Gastrocnemius medialis (tissue), 4 donors: ENCODE measurements at regions not wholly inside any gene's neighbourhood (a gene's known extent, or its start where the extent isn't known, plus 50 kb on each side); places are given as distances from the start of the nearest gene placed in this dataset.

Experiments used
- ATAC-seq, 2 donors: fragments of 150-250 bp; one replicate each; pipeline ENCODE4 v1.9.1; 2016
- DNase-seq, 2 donors: peaks; one replicate each; pipeline ENCODE4 v3.0.0-alpha.2; 2019
- H3K27ac ChIP-seq, 4 donors: fragments of 200-600 bp; sonication (generic); 1 replicate in 1 of 4; 2 replicates in 3 of 4; pipeline ENCODE4 v1.5.1; 2016 to 2018; ENCODE audit warnings: mild to moderate bottlenecking in 2 of 4, moderate library complexity in 1 of 4
- H3K27me3 ChIP-seq, 3 donors: fragments of 200-600 bp; sonication (generic) in 2 of 3; 1 replicate in 1 of 3; 2 replicates in 2 of 3; pipeline versions ENCODE4 v1.5.1 to v1.6.0; 2016 to 2019; ENCODE audit warnings: mild to moderate bottlenecking in 1 of 3, moderate library complexity in 1 of 3
- H3K36me3 ChIP-seq, 2 donors: fragments of 200-600 bp; sonication (generic) in 1 of 2; one replicate each; pipeline ENCODE4 v1.5.1; 2017 to 2018
- H3K4me1 ChIP-seq, 2 donors: fragments of 200-600 bp; sonication (generic) in 1 of 2; one replicate each; pipeline ENCODE4 v1.5.1; 2016 to 2017; ENCODE audit warnings: mild to moderate bottlenecking in 2 of 2
- H3K4me3 ChIP-seq, 4 donors: fragments of 200-600 bp; sonication (generic) in 3 of 4; 1 replicate in 1 of 4; 2 replicates in 3 of 4; pipeline ENCODE4 v1.5.1; 2016 to 2019; ENCODE audit warnings: mild to moderate bottlenecking in 2 of 4
- H3K9me3 ChIP-seq, 3 donors: fragments of 200-600 bp; sonication (generic) in 2 of 3; 1 replicate in 1 of 3; 2 replicates in 2 of 3; pipeline ENCODE4 v1.5.1; 2016 to 2019
- POLR2A ChIP-seq, 2 donors: fragments of 450-650 bp; IDR thresholded peaks; one replicate each; pipeline ENCODE4 v1.6.1; 2017; ENCODE audit warnings: antibody characterized with exemption in 2 of 2, mild to moderate bottlenecking in 2 of 2, moderate library complexity in 2 of 2
- in situ Hi-C, 4 donors: fragments of 200-750 bp; cut with MboI; loops; one replicate each; pipeline versions ENCODE4 v1.15.0 to v1.8.0; 2017; ENCODE audit warnings: low sequenced_read_pairs in 4 of 4
- intact Hi-C: fragments of 100-400 bp; cut with DNase I; formaldehyde crosslinking; loops from one replicate; pipeline ENCODE4 v1.15.1; 2023; ENCODE audit warnings: low total_unique reads
- TF ChIP-seq, protein P1 (sequence below), 5 experiments: fragments of 450-650 bp in 3 of 5; fragments of 200-600 bp in 2 of 5; sonication (generic) in 2 of 5; IDR thresholded peaks in 4 of 5; conservative IDR thresholded peaks in 1 of 5; 1 replicate in 4 of 5; 2 replicates in 1 of 5; pipeline ENCODE4 v1.5.1; 2016 to 2019; ENCODE audit warnings: antibody characterized with exemption in 5 of 5, mild to moderate bottlenecking in 3 of 5, moderate library complexity in 3 of 5

DNA sequence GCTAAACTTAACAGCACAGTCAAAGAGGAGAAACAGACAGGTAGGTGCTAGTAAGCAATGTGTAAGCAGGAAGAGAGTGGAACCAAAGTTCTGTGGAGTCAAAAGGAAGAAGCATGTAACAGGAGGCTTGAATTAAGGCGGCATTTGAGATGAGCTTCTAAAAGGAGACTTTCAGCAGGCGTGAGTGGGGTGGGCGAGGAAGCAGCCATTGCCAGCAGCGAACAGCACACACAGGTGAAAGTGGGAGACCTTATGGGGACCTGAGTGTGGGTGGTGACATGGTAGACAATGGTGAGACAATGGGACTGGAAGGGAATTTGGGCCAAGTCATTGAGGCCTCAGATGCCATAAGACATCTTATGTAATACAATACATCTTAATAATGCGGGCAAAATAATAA lies 195.0 kb downstream of the PAX1 start:
- Histone ChIP-seq H3K27ac (no peak overlapping the region), H3K36me3 (no peaks in the 10 kb centered on the region), H3K27me3 (no peaks in the 10 kb centered on the region), H3K9me3 (no peaks in the 10 kb centered on the region), H3K4me3 (no peak overlapping the region), H3K4me1 (no peaks in the 10 kb centered on the region)
- intact Hi-C loops, result no loop called here
- in situ Hi-C loops, result no loop called here
- no peak for TF ChIP-seq POLR2A (IDR thresholded peaks at IDR 0.05)
- TF ChIP-seq, protein P1, sequence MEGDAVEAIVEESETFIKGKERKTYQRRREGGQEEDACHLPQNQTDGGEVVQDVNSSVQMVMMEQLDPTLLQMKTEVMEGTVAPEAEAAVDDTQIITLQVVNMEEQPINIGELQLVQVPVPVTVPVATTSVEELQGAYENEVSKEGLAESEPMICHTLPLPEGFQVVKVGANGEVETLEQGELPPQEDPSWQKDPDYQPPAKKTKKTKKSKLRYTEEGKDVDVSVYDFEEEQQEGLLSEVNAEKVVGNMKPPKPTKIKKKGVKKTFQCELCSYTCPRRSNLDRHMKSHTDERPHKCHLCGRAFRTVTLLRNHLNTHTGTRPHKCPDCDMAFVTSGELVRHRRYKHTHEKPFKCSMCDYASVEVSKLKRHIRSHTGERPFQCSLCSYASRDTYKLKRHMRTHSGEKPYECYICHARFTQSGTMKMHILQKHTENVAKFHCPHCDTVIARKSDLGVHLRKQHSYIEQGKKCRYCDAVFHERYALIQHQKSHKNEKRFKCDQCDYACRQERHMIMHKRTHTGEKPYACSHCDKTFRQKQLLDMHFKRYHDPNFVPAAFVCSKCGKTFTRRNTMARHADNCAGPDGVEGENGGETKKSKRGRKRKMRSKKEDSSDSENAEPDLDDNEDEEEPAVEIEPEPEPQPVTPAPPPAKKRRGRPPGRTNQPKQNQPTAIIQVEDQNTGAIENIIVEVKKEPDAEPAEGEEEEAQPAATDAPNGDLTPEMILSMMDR (IDR thresholded peaks at IDR 0.05 in 4 of 5, conservative IDR thresholded peaks at IDR 0.05 in 1 of 5), result no peak
- ATAC-seq, result no peak
- DNase-seq, result no peak

DNA sequence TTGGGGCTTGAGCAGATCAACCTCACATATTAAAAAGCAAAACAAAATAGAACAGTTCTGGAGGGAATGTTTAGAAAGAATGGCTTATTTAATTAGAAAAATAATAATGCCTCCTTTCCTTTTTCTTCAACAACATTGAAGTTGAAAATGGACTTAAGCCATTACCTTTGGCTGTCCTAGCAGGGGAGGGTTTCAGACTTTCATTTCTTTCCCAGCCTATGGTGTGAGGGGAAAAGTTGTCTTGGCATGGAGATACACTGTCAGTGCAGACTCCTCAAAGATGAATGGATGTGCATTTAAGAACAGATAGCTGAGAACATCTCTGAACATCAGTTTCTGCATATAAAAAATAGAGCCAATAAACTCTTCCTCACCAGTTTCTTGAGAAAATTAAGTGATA lies 169.5 kb downstream of the PAX1 start:
- Histone ChIP-seq H3K4me1 (no peaks in the 10 kb centered on the region), H3K4me3 (no peak overlapping the region), H3K9me3 (no peaks in the 10 kb centered on the region), H3K36me3 (no peaks in the 10 kb centered on the region), H3K27me3 (no peaks in the 10 kb centered on the region), H3K27ac (no peak overlapping the region)
- intact Hi-C loops (no loop called here), in situ Hi-C loops (no loop called here)
- no peak for TF ChIP-seq POLR2A (IDR thresholded peaks at IDR 0.05)
- TF ChIP-seq, protein P1 (IDR thresholded peaks at IDR 0.05 in 4 of 5, conservative IDR thresholded peaks at IDR 0.05 in 1 of 5), result no peak
- no peak for DNase-seq
- ATAC-seq, result no peak

DNA sequence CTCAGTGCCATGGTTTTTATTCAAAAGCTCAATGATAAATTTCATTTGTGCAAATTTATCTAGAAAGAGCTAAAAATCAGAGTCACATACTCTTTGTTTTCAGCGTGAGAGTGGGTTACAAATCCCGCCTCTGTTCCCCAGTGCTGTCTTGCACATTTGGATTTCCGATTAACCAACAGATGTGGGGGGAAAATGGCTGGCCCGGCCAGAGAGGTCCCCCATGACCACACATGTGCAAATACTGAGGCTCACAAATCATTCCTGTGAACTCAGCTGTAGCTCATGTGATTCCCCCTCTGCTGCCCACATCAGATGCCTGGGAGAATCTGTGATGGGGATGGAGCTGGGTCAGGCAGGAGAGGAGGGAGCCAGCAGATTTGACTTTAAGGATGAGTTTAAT lies 168.7 kb downstream of the PAX1 start:
- H3K9me3 ChIP-seq, result no peaks in the 10 kb centered on the region
- no peaks in the 10 kb centered on the region for H3K27me3 ChIP-seq
- H3K4me1 ChIP-seq, result no peaks in the 10 kb centered on the region
- no peak overlapping the region for H3K27ac ChIP-seq
- intact Hi-C loops, result no loop called here
- H3K4me3 ChIP-seq, result no peak overlapping the region
- DNase-seq (no peak), ATAC-seq (no peak)
- H3K36me3 ChIP-seq, result no peaks in the 10 kb centered on the region
- no peak for TF ChIP-seq POLR2A (IDR thresholded peaks at IDR 0.05)
- TF ChIP-seq, protein P1 (IDR thresholded peaks at IDR 0.05 in 4 of 5, conservative IDR thresholded peaks at IDR 0.05 in 1 of 5), result no peak
- in situ Hi-C loops, result no loop called here

DNA sequence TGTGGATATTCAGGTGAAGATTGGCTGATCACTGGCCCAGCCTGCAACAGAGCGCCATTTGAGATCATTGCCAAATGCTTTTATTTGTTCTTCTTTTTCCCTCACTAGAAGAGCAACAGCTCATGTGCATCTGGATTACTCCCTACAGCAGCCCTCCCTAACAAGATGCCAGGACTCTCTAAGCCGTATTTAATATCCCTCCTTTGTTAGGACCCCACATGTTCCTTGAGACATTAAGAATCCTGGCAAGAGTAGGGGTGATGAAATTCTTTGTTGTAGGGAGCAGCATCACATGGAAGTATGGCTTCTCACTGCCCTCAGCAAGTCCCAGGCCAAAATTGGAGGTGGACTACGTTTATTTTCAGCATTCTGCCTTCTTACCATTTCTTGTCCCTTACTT lies 167.8 kb downstream of the PAX1 start:
- no peaks in the 10 kb centered on the region for H3K36me3 ChIP-seq
- in situ Hi-C loops (no loop called here), intact Hi-C loops (no loop called here)
- H3K9me3 ChIP-seq, result no peaks in the 10 kb centered on the region
- H3K4me1 ChIP-seq, result no peaks in the 10 kb centered on the region
- no peak for DNase-seq
- no peak overlapping the region for H3K27ac ChIP-seq
- ATAC-seq, result no peak
- TF ChIP-seq, protein P1 (IDR thresholded peaks at IDR 0.05 in 4 of 5, conservative IDR thresholded peaks at IDR 0.05 in 1 of 5), result no peak
- TF ChIP-seq POLR2A (IDR thresholded peaks at IDR 0.05), result no peak
- no peak overlapping the region for H3K4me3 ChIP-seq
- H3K27me3 ChIP-seq, result no peaks in the 10 kb centered on the region

DNA sequence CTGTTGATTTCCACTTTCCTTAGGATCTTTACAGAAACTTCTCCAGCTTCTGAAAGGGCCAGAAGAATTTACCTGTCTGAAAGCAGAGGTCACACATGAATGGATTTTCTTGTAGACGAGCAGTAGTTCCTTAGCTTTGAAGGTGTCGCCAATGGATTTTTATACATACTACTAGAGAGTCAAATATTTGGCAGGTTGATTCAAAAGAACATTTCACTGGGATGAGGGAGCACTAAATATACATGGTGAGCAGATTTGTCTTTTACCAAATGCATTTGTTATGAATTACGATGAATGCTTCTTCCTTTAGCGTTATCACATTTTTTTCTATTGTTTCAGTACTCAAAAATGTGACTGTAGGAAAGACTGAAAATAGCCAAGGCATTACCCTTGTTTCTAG lies 162.3 kb downstream of the PAX1 start:
- in situ Hi-C loops, result no loop called here
- DNase-seq, result no peak
- no peak for ATAC-seq
- Histone ChIP-seq H3K27me3 (no peaks in the 10 kb centered on the region), H3K4me1 (no peaks in the 10 kb centered on the region), H3K4me3 (no peak overlapping the region), H3K27ac (no peak overlapping the region), H3K36me3 (no peaks in the 10 kb centered on the region), H3K9me3 (no peaks in the 10 kb centered on the region)
- no peak for TF ChIP-seq POLR2A (IDR thresholded peaks at IDR 0.05)
- TF ChIP-seq, protein P1 (IDR thresholded peaks at IDR 0.05 in 4 of 5, conservative IDR thresholded peaks at IDR 0.05 in 1 of 5), result no peak
- intact Hi-C loops, result no loop called here
